ENCODE measurements at regions not wholly inside any gene's neighbourhood (a gene's known extent, or its start where the extent isn't known, plus 50 kb on each side); places are given as distances from the start of the nearest gene placed in this dataset.

DNA sequence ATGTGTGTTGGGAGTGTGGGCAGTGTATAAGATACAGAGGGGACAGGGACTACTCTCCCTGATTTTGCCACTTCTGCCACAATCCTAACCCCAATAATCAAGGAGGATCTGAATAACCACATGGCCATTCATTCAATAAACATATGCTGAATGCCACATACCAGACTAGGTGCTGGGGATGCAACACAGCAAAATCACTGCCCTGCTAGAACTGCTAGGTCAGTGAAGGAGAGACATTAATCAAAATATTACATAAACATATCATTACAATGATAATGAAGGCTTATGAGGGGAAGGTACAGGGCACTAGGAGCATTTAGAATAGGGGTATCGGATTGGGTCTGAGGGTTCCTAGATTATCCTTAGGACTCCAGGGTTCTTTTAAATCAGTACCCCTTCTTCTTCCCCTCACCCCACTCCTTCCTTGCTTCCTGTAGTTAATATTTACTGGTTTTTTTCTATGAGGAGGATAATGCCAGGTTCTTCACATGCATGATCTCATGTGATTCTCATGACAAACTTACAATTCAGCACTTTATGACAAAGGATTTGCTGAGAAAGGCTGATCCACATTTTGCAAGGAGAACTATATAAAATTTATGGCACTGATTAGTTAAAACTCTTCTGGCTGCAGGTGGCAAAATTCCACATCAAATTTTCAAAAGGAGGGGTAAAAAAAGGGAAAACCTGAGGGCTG lies 56.4 kb upstream of the PCBP1 start:
- Histone ChIP-seq H3K79me2 (ENCODE audit: insufficient read depth, low read length) (no peaks in the 10 kb centered on the region), H3K27ac (ENCODE audit: extremely low read length, insufficient read depth, low read length) (no peak overlapping the region), H2AFZ (ENCODE audit: low read length) (no peak overlapping the region), H3K36me3 (replicated peaks in 1 of 2; ENCODE audit: control insufficient read depth in 1 of 2, insufficient read depth in 2 of 2, low read length in 2 of 2) (peaks cover 0 to 4% of the 10 kb centered on the region in 2 experiments; a peak in 1 of 5 replicates), H4K20me1 (ENCODE audit: insufficient read depth, low read length) (no peaks in the 10 kb centered on the region), H3K9ac (ENCODE audit: insufficient read depth, low read depth, low read length) (no peak overlapping the region), H3K4me2 (ENCODE audit: low read depth, low read length) (no peak overlapping the region), H3K27me3 (ENCODE audit: control insufficient read depth in 1 of 2, insufficient read depth in 2 of 2, low read length in 2 of 2) (no peaks in the 10 kb centered on the region), H3K4me3 (replicated peaks in 1 of 3; ENCODE audit: insufficient read depth in 1 of 3, low read depth in 2 of 3, low read length in 3 of 3) (no peak overlapping the region), H3K4me1 (ENCODE audit: insufficient read depth, low read length) (peaks cover 15% of the 10 kb centered on the region), H3K9me3 (ENCODE audit: low read length) (no peaks in the 10 kb centered on the region)
- TF ChIP-seq MAFF (IDR thresholded peaks at IDR 0.05; ENCODE audit: low read depth, low read length): 0 out of 2 replicates have a peak, but pooled peaks have one; percentile 17
- TF ChIP-seq, protein P1, sequence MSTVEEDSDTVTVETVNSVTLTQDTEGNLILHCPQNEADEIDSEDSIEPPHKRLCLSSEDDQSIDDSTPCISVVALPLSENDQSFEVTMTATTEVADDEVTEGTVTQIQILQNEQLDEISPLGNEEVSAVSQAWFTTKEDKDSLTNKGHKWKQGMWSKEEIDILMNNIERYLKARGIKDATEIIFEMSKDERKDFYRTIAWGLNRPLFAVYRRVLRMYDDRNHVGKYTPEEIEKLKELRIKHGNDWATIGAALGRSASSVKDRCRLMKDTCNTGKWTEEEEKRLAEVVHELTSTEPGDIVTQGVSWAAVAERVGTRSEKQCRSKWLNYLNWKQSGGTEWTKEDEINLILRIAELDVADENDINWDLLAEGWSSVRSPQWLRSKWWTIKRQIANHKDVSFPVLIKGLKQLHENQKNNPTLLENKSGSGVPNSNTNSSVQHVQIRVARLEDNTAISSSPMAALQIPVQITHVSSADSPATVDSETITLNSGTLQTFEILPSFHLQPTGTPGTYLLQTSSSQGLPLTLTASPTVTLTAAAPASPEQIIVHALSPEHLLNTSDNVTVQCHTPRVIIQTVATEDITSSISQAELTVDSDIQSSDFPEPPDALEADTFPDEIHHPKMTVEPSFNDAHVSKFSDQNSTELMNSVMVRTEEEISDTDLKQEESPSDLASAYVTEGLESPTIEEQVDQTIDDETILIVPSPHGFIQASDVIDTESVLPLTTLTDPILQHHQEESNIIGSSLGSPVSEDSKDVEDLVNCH (CRISPR knock-in tag; IDR thresholded peaks at IDR 0.05): no peak
- TF ChIP-seq ZNF496 (CRISPR knock-in tag; IDR thresholded peaks at IDR 0.05; ENCODE audit: insufficient replicate concordance): no peak
- TF ChIP-seq, protein P2, sequence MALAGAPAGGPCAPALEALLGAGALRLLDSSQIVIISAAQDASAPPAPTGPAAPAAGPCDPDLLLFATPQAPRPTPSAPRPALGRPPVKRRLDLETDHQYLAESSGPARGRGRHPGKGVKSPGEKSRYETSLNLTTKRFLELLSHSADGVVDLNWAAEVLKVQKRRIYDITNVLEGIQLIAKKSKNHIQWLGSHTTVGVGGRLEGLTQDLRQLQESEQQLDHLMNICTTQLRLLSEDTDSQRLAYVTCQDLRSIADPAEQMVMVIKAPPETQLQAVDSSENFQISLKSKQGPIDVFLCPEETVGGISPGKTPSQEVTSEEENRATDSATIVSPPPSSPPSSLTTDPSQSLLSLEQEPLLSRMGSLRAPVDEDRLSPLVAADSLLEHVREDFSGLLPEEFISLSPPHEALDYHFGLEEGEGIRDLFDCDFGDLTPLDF (CRISPR knock-in tag; IDR thresholded peaks at IDR 0.05): no peak
- peak; percentile 11 to 15; a peak in 1 of 4 replicates for TF ChIP-seq MAFK (conservative IDR thresholded peaks at IDR 0.05 in 1 of 2, IDR thresholded peaks at IDR 0.05 in 1 of 2; ENCODE audit: low read length in 2 of 2)
- TF ChIP-seq, protein P3, sequence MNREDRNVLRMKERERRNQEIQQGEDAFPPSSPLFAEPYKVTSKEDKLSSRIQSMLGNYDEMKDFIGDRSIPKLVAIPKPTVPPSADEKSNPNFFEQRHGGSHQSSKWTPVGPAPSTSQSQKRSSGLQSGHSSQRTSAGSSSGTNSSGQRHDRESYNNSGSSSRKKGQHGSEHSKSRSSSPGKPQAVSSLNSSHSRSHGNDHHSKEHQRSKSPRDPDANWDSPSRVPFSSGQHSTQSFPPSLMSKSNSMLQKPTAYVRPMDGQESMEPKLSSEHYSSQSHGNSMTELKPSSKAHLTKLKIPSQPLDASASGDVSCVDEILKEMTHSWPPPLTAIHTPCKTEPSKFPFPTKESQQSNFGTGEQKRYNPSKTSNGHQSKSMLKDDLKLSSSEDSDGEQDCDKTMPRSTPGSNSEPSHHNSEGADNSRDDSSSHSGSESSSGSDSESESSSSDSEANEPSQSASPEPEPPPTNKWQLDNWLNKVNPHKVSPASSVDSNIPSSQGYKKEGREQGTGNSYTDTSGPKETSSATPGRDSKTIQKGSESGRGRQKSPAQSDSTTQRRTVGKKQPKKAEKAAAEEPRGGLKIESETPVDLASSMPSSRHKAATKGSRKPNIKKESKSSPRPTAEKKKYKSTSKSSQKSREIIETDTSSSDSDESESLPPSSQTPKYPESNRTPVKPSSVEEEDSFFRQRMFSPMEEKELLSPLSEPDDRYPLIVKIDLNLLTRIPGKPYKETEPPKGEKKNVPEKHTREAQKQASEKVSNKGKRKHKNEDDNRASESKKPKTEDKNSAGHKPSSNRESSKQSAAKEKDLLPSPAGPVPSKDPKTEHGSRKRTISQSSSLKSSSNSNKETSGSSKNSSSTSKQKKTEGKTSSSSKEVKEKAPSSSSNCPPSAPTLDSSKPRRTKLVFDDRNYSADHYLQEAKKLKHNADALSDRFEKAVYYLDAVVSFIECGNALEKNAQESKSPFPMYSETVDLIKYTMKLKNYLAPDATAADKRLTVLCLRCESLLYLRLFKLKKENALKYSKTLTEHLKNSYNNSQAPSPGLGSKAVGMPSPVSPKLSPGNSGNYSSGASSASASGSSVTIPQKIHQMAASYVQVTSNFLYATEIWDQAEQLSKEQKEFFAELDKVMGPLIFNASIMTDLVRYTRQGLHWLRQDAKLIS (CRISPR knock-in tag; IDR thresholded peaks at IDR 0.05): no peak
- no peak for TF ChIP-seq GZF1 (CRISPR knock-in tag; IDR thresholded peaks at IDR 0.05)
- BruUV-seq (replicated peaks): no TSS peak
- in situ Hi-C loops (cut with HindIII; ENCODE audit: extremely low pct_ligation_motif_present, low pct_unique_long_range_greater_than_20kb) (no loop called here), intact Hi-C loops (cut with micrococcal nuclease; ENCODE audit: unreplicated experiment) (no loop called here)
- WGBS (ENCODE audit: low lambda C conversion rate): 97% methylated on average over 1 of the region's 1 CpG
- ChIA-PET CTCF (ENCODE audit: low intra/inter-chr PET ratio, low total read pairs) (no interaction called here), POLR2A (no interaction called here)
- DNase-seq (ENCODE audit: low spot score) (no peak), ATAC-seq (no peak), FAIRE-seq (no peak)

All from HepG2 (cell line).